Putamen (tissue), 1 donor: ENCODE measurements at regions not wholly inside any gene's neighbourhood (a gene's known extent, or its start where the extent isn't known, plus 50 kb on each side); places are given as distances from the start of the nearest gene placed in this dataset.
"Not testable (repeated sequence)": the region's sequence is repeated elsewhere in the genome, so short reads cannot be mapped to it uniquely, and the experiment has no call there.

Source experiments
- DNase-seq: peaks from one replicate; pipeline ENCODE4 v3.0.0-alpha.2; 2016; ENCODE audit warnings: low spot score

DNA sequence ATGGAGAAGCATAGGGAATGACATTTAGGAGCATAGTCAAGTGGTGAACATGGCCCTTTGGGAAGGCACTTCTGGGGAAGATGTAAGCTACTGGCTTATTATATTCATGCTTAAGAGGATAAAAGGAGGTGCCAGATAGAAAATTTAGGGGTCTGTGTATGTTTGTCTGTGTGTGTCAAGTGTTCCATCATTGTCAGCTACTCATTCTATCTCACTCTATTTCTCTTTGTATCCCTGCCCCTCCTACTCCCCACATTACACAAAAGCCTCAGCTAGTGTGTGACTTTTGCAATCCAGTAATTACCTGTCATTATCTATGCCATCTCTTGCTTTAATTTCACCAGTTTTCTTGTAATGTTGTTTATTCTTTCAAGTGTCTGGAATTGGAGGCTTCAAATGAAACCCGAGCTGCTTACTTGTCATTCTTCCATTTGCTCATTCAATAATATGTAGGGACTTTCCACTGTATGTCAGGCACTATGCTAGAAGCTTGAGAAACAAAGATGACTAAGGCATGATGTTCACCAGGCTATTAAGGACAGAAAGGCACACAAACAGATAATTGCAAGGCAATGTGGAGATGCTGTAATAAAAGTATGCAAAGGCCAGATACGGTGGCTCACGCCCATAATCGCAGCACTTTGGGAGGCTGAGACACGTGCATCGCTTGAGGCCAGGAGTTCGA is 229.8 kb upstream of the TEX13C start:
- DNase-seq, result no peak

DNA sequence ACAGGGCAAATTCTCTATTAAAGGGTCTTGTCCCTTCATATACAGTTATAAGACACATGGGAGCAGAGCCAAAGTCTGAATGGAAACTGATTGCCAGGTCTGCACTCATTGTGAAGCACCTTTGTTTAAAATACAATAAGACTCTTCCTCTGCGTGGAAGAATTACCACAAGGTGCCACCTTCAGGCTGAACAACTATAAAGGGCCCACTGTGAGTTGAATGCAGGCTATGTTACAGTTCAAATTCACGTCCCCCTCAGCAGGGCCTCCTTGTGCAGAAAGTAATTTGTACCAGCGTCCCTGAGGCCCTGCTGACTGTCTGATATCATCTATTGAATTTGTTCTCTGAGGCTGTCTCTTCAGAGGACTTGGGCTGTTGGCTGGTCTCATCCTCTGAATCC is 225.8 kb upstream of the TEX13C start:
- no peak for DNase-seq

DNA sequence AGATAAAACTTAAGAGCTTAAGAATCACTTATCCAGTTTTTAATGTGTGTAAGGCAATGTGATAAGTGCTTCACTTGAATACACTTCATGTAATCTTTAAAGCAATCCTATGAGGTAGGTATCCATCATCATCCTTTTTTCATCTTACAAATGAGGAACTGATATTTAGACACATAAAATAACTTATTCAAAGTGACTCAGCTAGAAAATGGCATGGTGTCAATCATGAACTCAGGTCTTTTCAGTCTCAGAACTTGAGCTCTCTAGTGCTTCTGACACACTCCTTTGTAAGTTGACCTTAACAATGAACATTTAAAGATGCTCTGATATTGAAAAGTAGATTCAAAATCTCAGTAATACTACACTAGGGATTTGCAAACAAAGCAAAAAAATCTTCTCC is 224.8 kb upstream of the TEX13C start:
- DNase-seq, result no peak

GRCh38 chrX:125096469-125096868 is 223.2 kb upstream of the TEX13C start:
- no peak for DNase-seq

GRCh38 chrX:125096870-125097269 is 222.8 kb upstream of the TEX13C start:
- DNase-seq, result no peak

DNA sequence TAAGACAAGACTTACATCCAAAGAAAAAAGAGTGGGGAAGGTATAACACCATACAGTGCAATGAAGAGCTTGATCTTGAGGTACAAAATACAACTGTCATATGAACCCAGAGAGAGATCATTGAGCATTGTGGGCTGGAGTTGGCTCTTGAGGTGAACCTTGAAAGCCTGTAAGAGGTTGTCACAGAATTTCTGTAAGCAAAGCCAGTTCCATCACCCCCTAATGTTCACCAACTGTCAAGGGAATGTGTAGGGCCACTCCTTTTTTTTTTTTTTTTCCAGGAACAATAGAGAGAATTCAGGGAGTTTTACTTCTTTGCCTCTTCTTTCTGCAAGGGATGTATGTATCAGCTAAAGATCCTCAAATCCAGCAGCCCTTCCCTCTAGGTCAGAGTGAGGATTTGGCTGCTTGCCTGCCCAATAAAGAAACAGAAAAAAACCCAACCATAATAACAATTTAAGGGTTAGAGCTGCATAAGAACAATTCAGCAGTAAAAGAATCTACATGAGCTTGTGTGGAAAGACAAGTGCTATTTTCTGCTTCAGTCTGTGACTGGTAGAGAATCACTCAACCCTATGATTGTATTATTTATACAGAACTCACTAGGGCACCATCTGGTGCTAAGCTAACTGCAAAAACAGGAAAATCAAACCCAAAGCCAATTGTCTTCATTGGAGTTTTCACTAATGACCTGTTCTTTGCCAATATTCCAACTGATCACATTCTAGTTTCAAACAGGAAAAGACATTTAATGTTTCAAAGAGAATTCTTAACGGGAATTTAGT is 217.5 kb upstream of the TEX13C start:
- no peak for DNase-seq

DNA sequence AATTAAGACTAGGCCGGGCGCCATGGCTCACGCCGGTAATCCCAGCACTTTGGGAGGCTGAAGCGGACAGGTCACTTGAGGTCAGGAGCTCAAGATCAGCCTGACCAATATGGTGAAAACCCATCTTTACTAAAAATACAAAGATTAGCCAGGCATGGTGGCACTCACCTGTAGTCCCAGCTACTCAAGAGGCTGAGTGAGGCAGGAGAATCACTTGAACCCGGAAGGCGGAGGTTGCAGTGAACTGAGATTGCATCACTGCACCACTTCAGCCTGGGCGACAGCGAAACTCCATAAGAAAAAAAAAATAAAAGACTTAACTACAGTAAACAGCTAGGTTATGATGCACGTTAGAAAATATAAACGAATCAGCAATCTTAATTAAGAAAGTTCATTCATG is 216.0 kb upstream of the TEX13C start:
- no peak for DNase-seq

GRCh38 chrX:125108921-125109320 is 210.8 kb upstream of the TEX13C start:
- DNase-seq, result no peak

- DNase-seq, result no peak
These were observed 188.5 kb upstream of the TEX13C start for GRCh38 chrX:125131164-125131563.

GRCh38 chrX:125132274-125132673 is 187.4 kb upstream of the TEX13C start:
- DNase-seq, result no peak

- no peak for DNase-seq
These were observed 182.2 kb upstream of the TEX13C start for GRCh38 chrX:125137521-125137920.

DNA sequence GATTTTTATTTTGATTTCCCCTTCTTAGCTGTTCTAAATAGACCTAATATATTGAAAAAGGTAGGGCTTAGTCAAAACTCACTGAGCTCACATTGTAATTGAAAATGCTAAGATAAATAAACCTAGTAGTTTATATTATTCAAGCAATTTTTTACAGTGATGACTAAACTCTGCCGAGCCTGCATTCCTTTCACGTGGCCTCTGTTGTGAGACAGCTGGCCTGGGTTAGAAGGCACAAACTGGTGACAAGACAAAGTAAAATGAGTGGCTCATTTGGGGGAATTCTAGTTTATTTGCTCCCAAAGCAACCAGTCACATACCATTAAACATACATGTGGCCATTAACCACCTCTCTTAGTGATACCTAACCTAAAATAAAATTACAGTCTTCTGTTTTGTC is 169.4 kb upstream of the TEX13C start:
- DNase-seq, result no peak

GRCh38 chrX:125151146-125151545 is 168.5 kb upstream of the TEX13C start:
- DNase-seq, result no peak

GRCh38 chrX:125152011-125152410 is 167.7 kb upstream of the TEX13C start:
- no peak for DNase-seq

- DNase-seq, result no peak
These were observed 166.1 kb upstream of the TEX13C start for GRCh38 chrX:125153621-125154020.

DNA sequence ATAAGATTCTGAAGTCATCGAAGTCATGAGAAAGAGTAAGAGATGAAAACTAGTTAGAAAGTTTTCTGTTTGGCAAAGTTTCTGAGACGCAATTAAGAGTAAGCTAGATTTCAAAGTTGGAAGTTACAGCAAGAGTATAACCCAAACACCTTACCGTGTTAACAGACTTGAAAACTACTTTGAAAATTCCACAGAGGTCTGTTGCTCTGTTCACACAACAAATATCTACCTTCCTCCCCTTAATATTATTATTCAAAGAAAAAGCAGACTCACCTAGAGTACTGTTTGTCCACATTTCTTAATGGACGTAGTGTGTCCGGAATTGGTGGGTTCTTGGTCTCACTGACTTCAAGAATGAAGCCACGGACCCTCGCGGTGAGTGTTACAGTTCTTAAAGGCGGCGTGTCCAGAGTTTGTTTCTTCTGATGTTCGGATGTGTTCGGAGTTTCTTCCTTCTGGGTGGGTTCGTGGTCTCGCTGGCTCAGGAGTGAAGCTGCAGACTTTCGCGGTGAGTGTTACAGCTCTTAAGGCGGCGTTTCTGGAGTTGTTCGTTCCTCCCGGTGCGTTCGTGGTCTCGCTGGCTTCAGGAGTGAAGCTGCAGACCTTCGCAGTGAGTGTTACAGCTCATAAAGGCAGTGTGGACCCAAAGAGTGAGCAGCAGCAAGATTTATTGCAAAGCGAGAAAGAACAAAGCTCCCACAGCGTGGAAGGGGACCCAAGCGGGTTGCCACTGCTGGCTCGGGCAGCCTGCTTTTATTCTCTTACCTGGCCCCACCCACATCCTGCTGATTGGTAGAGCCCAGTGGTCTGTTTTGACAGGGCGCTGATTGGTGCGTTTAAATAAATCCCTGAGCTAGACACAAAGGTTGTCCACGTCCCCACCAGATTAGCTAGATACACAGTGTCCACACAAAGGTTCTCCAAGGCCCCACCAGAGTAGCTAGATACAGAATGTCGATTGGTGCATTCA is 165.1 kb upstream of the TEX13C start:
- DNase-seq, result not testable (repeated sequence)

- not testable (repeated sequence) for DNase-seq
These were observed 164.2 kb upstream of the TEX13C start for GRCh38 chrX:125155296-125156033.

DNA sequence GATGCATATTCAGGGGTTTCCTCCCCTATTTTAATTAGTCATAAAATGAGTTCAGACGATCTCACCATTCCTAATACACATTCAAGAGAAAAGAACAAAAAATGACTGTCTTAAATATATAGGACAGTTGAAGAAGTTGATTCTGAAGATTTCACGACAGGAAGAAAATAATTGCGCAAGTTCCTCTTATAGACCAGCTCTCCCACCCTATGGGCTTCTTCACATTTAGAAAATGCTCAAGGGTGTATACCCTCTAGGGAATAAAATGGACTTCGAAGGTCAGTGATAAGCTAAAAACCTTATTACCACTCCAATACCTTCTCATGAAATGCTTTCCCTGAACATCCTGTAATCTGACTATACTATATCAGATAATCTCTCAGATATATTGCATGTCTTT is 149.2 kb upstream of the TEX13C start:
- DNase-seq, result no peak

DNA sequence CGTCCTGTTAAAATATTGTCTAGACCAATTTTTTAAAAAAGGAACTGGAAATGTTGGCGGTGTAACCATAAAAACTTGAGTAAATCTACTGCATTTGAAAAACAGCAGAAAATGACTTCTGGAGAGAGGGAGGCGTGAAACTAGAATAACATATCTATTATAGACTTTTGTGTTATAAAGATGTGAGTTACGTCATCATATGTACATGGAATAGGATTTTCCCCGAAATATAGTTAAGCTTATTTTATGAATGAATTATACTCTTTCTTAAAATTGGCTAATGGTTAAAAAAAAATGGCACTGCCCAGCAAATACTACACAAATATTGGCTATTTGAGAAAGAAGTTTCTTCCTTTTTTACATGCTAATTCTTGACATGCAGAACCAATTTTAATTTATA is 147.1 kb upstream of the TEX13C start:
- DNase-seq, result no peak

DNA sequence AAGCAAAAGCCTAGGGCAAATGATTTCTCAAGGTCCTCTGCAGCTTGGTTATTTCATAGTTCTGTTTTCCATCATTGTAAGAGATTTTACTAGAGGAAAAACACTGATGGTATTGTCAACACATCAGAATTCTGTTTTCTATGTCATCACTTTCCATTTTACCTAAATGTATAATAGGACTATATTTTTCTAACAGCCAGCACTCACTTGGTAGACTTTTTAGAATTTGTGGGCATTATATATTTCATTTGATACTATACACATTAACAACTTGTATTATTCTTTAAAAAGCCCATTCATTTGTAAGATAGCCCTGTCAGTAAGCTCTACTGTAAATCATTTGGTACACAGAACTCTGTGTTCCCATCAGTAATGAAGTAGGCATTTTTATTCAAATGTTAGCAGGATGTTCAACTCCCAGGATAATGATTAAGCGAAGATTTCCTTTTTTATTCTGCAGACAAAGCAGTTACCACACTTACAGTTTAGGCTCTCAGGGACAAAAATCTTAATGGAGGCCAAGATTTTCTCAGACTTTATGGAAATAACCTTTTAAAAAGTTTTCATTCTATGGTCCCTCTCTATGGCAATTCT is 143.6 kb upstream of the TEX13C start:
- DNase-seq, result no peak

DNA sequence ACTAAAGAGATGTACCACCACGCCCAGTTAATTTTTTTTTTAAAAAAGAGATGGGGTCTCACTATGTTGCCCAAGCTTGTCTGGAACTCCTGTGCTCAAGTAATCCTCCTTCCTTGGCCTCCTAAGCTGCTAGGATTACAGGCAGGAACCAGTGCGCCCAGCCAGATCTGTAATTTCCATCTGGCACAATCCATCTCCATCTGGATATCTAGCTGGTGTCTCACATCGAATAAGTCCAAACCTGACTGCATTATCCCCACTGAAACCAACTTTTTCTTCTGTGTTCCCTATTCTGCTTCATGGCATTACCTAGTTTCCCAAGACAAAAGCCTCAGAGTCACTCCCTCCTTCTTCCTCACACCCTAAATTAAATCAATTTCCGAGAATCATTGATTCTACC is 125.8 kb upstream of the TEX13C start:
- DNase-seq, result no peak
